Peyer's patch (tissue), 4 donors: ENCODE measurements at regions not wholly inside any gene's neighbourhood (a gene's known extent, or its start where the extent isn't known, plus 50 kb on each side); places are given as distances from the start of the nearest gene placed in this dataset.

Experiments used
- CTCF ChIP-seq, 6 experiments: fragments of 450-650 bp in 4 of 6; fragments of 200-600 bp in 2 of 6; sonication (generic) in 1 of 6; IDR thresholded peaks; one replicate each; pipeline ENCODE4 v1.5.1; 2017 to 2019; ENCODE audit warnings: antibody characterized with exemption in 6 of 6, mild to moderate bottlenecking in 3 of 6, moderate library complexity in 1 of 6
- POLR2A ChIP-seq, 2 donors: fragments of 450-650 bp; IDR thresholded peaks; one replicate each; pipeline ENCODE4 v1.5.1; 2017; ENCODE audit warnings: antibody characterized with exemption in 2 of 2, mild to moderate bottlenecking in 2 of 2, moderate library complexity in 2 of 2

- TF ChIP-seq CTCF (IDR thresholded peaks at IDR 0.05): no peak
- TF ChIP-seq POLR2A (IDR thresholded peaks at IDR 0.05): no peak
Observed at GRCh38 chr20:40073535-40074111, 615.4 kb downstream of the MAFB start.
